Trophoblast cell (in vitro differentiated cells and primary cell): ENCODE measurements at regions not wholly inside any gene's neighbourhood (a gene's known extent, or its start where the extent isn't known, plus 50 kb on each side); places are given as distances from the start of the nearest gene placed in this dataset.

ENCODE experiments used
- DNase-seq, 2 donors: peaks; one replicate each; pipeline ENCODE4 v3.0.0-alpha.2; 2016
- H2AFZ ChIP-seq: 2 replicates; pipeline ENCODE4 v1.6.1; 2013; ENCODE audit warnings: low read length, moderate library complexity, mild to moderate bottlenecking; ENCODE audit not compliant: insufficient read depth, poor library complexity
- H2AK5ac ChIP-seq: 2 replicates; pipeline ENCODE4 v1.6.1; 2013; ENCODE audit warnings: mild to moderate bottlenecking, low read length
- H2BK120ac ChIP-seq: 2 replicates; pipeline ENCODE4 v1.6.1; 2013; ENCODE audit warnings: low read length, mild to moderate bottlenecking, moderate library complexity; ENCODE audit not compliant: insufficient read depth, poor library complexity
- H2BK12ac ChIP-seq: 2 replicates; pipeline ENCODE4 v1.6.1; 2013; ENCODE audit warnings: mild to moderate bottlenecking, low read length, moderate library complexity
- H2BK5ac ChIP-seq: 2 replicates; pipeline ENCODE4 v1.6.1; 2013; ENCODE audit warnings: low read length, low read depth, moderate library complexity, mild to moderate bottlenecking; ENCODE audit not compliant: poor library complexity
- H3K14ac ChIP-seq: 2 replicates; pipeline ENCODE4 v1.6.1; 2013; ENCODE audit warnings: mild to moderate bottlenecking, low read length
- H3K18ac ChIP-seq: 2 replicates; pipeline ENCODE4 v1.6.1; 2013; ENCODE audit warnings: mild to moderate bottlenecking, low read length
- H3K23ac ChIP-seq: 2 replicates; pipeline ENCODE4 v1.6.1; 2013; ENCODE audit warnings: low read length
- H3K27ac ChIP-seq: 2 replicates; pipeline ENCODE4 v1.5.1; 2013; ENCODE audit warnings: low read depth, mild to moderate bottlenecking, inconsistent platforms, low read length, moderate library complexity
- H3K27me3 ChIP-seq: 2 replicates; pipeline ENCODE4 v1.6.1; 2013; ENCODE audit warnings: inconsistent platforms, mild to moderate bottlenecking, low read length, moderate library complexity; ENCODE audit not compliant: insufficient read depth
- H3K36me3 ChIP-seq, 2 experiments: 1 replicate in 1 of 2; 2 replicates in 1 of 2; pipeline ENCODE4 v1.6.1; 2013; ENCODE audit warnings: low read length in 2 of 2, mild to moderate bottlenecking in 2 of 2, moderate library complexity in 1 of 2; ENCODE audit not compliant: insufficient read depth in 2 of 2, control insufficient read depth in 1 of 2
- H3K4ac ChIP-seq: 2 replicates; pipeline ENCODE4 v1.6.1; 2013; ENCODE audit warnings: low read depth, mild to moderate bottlenecking, low read length, moderate library complexity
- H3K4me1 ChIP-seq, 2 experiments: 1 replicate in 1 of 2; 2 replicates in 1 of 2; pipeline ENCODE4 v1.6.1; 2013; ENCODE audit warnings: low read length in 2 of 2, mild to moderate bottlenecking in 2 of 2, moderate library complexity in 1 of 2; ENCODE audit not compliant: insufficient read depth in 2 of 2, control insufficient read depth in 1 of 2
- H3K4me2 ChIP-seq: 2 replicates; pipeline ENCODE4 v1.6.1; 2013; ENCODE audit warnings: inconsistent platforms, mild to moderate bottlenecking, low read length, moderate library complexity
- H3K4me3 ChIP-seq: 2 replicates; pipeline ENCODE4 v1.5.1; 2013; ENCODE audit warnings: mild to moderate bottlenecking, low read depth, low read length, inconsistent platforms
- H3K79me1 ChIP-seq: one replicate; pipeline ENCODE4 v1.6.1; 2013; ENCODE audit warnings: low read length
- H3K79me2 ChIP-seq: 2 replicates; pipeline ENCODE4 v1.6.1; 2013; ENCODE audit warnings: low read length, mild to moderate bottlenecking; ENCODE audit not compliant: control insufficient read depth, insufficient read depth, poor library complexity
- H3K9ac ChIP-seq: 2 replicates; pipeline ENCODE4 v1.6.1; 2013; ENCODE audit warnings: mild to moderate bottlenecking, low read length
- H3K9me3 ChIP-seq: 2 replicates; pipeline ENCODE4 v1.6.1; 2013; ENCODE audit warnings: low read depth, mild to moderate bottlenecking, control low read depth, inconsistent platforms, low read length; ENCODE audit not compliant: insufficient read depth
- H4K12ac ChIP-seq: 2 replicates; pipeline ENCODE4 v1.6.1; 2013; ENCODE audit warnings: low read depth, mild to moderate bottlenecking, low read length, moderate library complexity
- H4K8ac ChIP-seq: 2 replicates; pipeline ENCODE4 v1.6.1; 2013; ENCODE audit warnings: low read depth, mild to moderate bottlenecking, low read length, moderate library complexity
- H4K91ac ChIP-seq: one replicate; pipeline ENCODE4 v1.6.1; 2013; ENCODE audit warnings: low read depth, mild to moderate bottlenecking, low read length, moderate library complexity
- WGBS: extraction: QIAGEN DNeasy Blood & Tissue Kit; methylation state at CpG from one replicate; pipeline ENCODE4 v1.1.7; 2013; ENCODE audit warnings: missing lambda C conversion rate; ENCODE audit not compliant: insufficient read length, insufficient coverage; ENCODE audit errors: extremely low coverage; 5-methylcytosine and 5-hydroxymethylcytosine counted together

GRCh38 chr1:64318428-64318827 lies 115.0 kb downstream of the UBE2U start:
- Histone ChIP-seq H2AFZ (no peak overlapping the region), H3K4ac (no peak overlapping the region), H4K12ac (no peak overlapping the region), H2AK5ac (no peak overlapping the region), H3K4me2 (no peak overlapping the region), H3K4me1 (peaks cover 0 to 3% of the 10 kb centered on the region in 2 experiments), H3K14ac (no peak overlapping the region), H3K27ac (no peak overlapping the region), H3K79me1 (no peaks in the 10 kb centered on the region), H3K79me2 (no peaks in the 10 kb centered on the region), H4K91ac (no peak overlapping the region), H3K36me3 (no peaks in the 10 kb centered on the region), H2BK5ac (no peak overlapping the region), H3K27me3 (no peaks in the 10 kb centered on the region), H2BK120ac (no peak overlapping the region), H3K9me3 (no peaks in the 10 kb centered on the region), H3K9ac (no peak overlapping the region), H2BK12ac (no peak overlapping the region), H4K8ac (no peak overlapping the region), H3K23ac (no peak overlapping the region), H3K18ac (no peak overlapping the region), H3K4me3 (no peak overlapping the region)
- no peak for DNase-seq
- WGBS, result no CpG with 5 or more reads among the region's 3 CpGs

GRCh38 chr1:64320007-64320406 lies 116.6 kb downstream of the UBE2U start:
- no peaks in the 10 kb centered on the region for H3K79me1 ChIP-seq
- no peak overlapping the region for H4K12ac ChIP-seq
- H3K9me3 ChIP-seq, result no peaks in the 10 kb centered on the region
- H3K79me2 ChIP-seq, result no peaks in the 10 kb centered on the region
- no peaks in the 10 kb centered on the region for H3K4me1 ChIP-seq
- H3K23ac ChIP-seq, result no peak overlapping the region
- H3K4ac ChIP-seq, result no peak overlapping the region
- no peak overlapping the region for H2BK5ac ChIP-seq
- no peak for DNase-seq
- no peak overlapping the region for H4K8ac ChIP-seq
- no peak overlapping the region for H2BK12ac ChIP-seq
- no CpG with 5 or more reads among the region's 4 CpGs for WGBS
- H2AK5ac ChIP-seq, result no peak overlapping the region
- H2BK120ac ChIP-seq, result no peak overlapping the region
- H3K18ac ChIP-seq, result no peak overlapping the region
- no peak overlapping the region for H4K91ac ChIP-seq
- no peaks in the 10 kb centered on the region for H3K27me3 ChIP-seq
- H2AFZ ChIP-seq, result no peak overlapping the region
- H3K27ac ChIP-seq, result no peak overlapping the region
- H3K9ac ChIP-seq, result no peak overlapping the region
- no peak overlapping the region for H3K4me3 ChIP-seq
- no peak overlapping the region for H3K4me2 ChIP-seq
- H3K36me3 ChIP-seq, result no peaks in the 10 kb centered on the region
- no peak overlapping the region for H3K14ac ChIP-seq

DNA sequence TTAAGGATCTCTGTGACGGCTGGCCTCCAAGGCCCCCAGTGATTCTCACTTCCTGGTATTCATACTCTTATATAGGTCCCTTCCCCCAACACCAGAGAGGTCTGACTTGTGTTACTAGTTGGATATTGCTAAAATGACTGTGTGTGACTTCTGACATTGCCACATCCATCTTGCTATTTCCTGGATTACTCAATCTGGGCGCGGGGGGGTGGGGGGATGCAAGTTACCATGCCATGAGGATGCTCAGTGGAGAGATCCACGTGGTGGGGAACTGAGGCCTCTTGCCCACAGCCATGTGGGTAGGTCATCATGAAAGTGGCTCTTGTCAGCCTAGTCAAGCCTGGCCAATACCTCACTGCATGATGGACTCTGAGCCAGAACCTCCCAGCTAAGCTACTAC lies 117.0 kb downstream of the UBE2U start:
- no peak overlapping the region for H4K8ac ChIP-seq
- DNase-seq, result no peak
- H3K4me1 ChIP-seq, result no peaks in the 10 kb centered on the region
- H3K4me2 ChIP-seq, result no peak overlapping the region
- no peaks in the 10 kb centered on the region for H3K79me1 ChIP-seq
- no peak overlapping the region for H2BK12ac ChIP-seq
- no peak overlapping the region for H3K18ac ChIP-seq
- H3K27me3 ChIP-seq, result no peaks in the 10 kb centered on the region
- no peak overlapping the region for H2AK5ac ChIP-seq
- no peak overlapping the region for H3K9ac ChIP-seq
- H3K23ac ChIP-seq, result no peak overlapping the region
- H3K4me3 ChIP-seq, result no peak overlapping the region
- WGBS, result no CpG with 5 or more reads among the region's 4 CpGs
- H3K36me3 ChIP-seq, result no peaks in the 10 kb centered on the region
- H3K4ac ChIP-seq, result no peak overlapping the region
- H2BK120ac ChIP-seq, result no peak overlapping the region
- H3K14ac ChIP-seq, result no peak overlapping the region
- H3K9me3 ChIP-seq, result no peaks in the 10 kb centered on the region
- H4K91ac ChIP-seq, result no peak overlapping the region
- H3K27ac ChIP-seq, result no peak overlapping the region
- no peak overlapping the region for H2AFZ ChIP-seq
- no peak overlapping the region for H2BK5ac ChIP-seq
- H3K79me2 ChIP-seq, result no peaks in the 10 kb centered on the region
- no peak overlapping the region for H4K12ac ChIP-seq

- Histone ChIP-seq H2BK5ac (no peak overlapping the region), H3K9me3 (no peaks in the 10 kb centered on the region), H2BK120ac (no peak overlapping the region), H3K4me2 (no peak overlapping the region), H3K27me3 (no peaks in the 10 kb centered on the region), H2BK12ac (no peak overlapping the region), H3K27ac (no peak overlapping the region), H3K79me2 (no peaks in the 10 kb centered on the region), H3K9ac (no peak overlapping the region), H3K4me1 (no peaks in the 10 kb centered on the region), H2AFZ (no peak overlapping the region), H2AK5ac (no peak overlapping the region), H4K8ac (no peak overlapping the region), H3K18ac (no peak overlapping the region), H3K14ac (no peak overlapping the region), H3K4ac (no peak overlapping the region), H3K23ac (no peak overlapping the region), H4K12ac (no peak overlapping the region), H3K79me1 (no peaks in the 10 kb centered on the region), H4K91ac (no peak overlapping the region), H3K36me3 (no peaks in the 10 kb centered on the region), H3K4me3 (no peak overlapping the region)
- no peak for DNase-seq
- no CpG with 5 or more reads among the region's 11 CpGs for WGBS
These were observed 117.6 kb downstream of the UBE2U start for GRCh38 chr1:64320922-64321614.
